Esophagus muscularis mucosa (tissue), 4 donors: ENCODE measurements at regions not wholly inside any gene's neighbourhood (a gene's known extent, or its start where the extent isn't known, plus 50 kb on each side); places are given as distances from the start of the nearest gene placed in this dataset.

Experiments used
- EP300 ChIP-seq: sonication (generic); formaldehyde crosslinking; IDR thresholded peaks from one replicate; pipeline ENCODE4 v1.6.1; 2017; ENCODE audit warnings: antibody characterized with exemption
- POLR2A ChIP-seq: fragments of 450-650 bp; IDR thresholded peaks from one replicate; pipeline ENCODE4 v1.6.1; 2017; ENCODE audit warnings: antibody characterized with exemption, moderate library complexity, mild to moderate bottlenecking, low read depth
- POLR2AphosphoS5 ChIP-seq, 2 donors: sonication (generic); formaldehyde crosslinking; IDR thresholded peaks; one replicate each; pipeline ENCODE4 v1.6.1; 2017; ENCODE audit warnings: antibody characterized with exemption in 2 of 2
- TF ChIP-seq, protein P1 (sequence below), 3 experiments: fragments of 200-600 bp in 2 of 3; fragments of 450-650 bp in 1 of 3; sonication (generic) in 2 of 3; IDR thresholded peaks; one replicate each; pipeline ENCODE4 v1.5.1; 2017 to 2019; ENCODE audit warnings: antibody characterized with exemption in 3 of 3, mild to moderate bottlenecking in 2 of 3, moderate library complexity in 1 of 3

GRCh38 chr4:133324491-133324890, 175.4 kb downstream of the PCDH10 start:
- TF ChIP-seq, protein P1, sequence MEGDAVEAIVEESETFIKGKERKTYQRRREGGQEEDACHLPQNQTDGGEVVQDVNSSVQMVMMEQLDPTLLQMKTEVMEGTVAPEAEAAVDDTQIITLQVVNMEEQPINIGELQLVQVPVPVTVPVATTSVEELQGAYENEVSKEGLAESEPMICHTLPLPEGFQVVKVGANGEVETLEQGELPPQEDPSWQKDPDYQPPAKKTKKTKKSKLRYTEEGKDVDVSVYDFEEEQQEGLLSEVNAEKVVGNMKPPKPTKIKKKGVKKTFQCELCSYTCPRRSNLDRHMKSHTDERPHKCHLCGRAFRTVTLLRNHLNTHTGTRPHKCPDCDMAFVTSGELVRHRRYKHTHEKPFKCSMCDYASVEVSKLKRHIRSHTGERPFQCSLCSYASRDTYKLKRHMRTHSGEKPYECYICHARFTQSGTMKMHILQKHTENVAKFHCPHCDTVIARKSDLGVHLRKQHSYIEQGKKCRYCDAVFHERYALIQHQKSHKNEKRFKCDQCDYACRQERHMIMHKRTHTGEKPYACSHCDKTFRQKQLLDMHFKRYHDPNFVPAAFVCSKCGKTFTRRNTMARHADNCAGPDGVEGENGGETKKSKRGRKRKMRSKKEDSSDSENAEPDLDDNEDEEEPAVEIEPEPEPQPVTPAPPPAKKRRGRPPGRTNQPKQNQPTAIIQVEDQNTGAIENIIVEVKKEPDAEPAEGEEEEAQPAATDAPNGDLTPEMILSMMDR (IDR thresholded peaks at IDR 0.05): no peak
- TF ChIP-seq POLR2A (no peak), POLR2AphosphoS5 (IDR thresholded peaks at IDR 0.05) (no peak), EP300 (no peak)
